Muscle layer of duodenum (tissue), 2 donors: ENCODE measurements at regions not wholly inside any gene's neighbourhood (a gene's known extent, or its start where the extent isn't known, plus 50 kb on each side); places are given as distances from the start of the nearest gene placed in this dataset.

Experiments used
- H3K27ac ChIP-seq: one replicate; pipeline ENCODE4 v1.7.0; 2013; ENCODE audit warnings: mild to moderate bottlenecking, low read length
- H3K27me3 ChIP-seq: one replicate; pipeline ENCODE4 v1.7.0; 2013; ENCODE audit warnings: low read depth, mild to moderate bottlenecking, control low read depth, low read length
- H3K36me3 ChIP-seq, 2 donors: one replicate each; pipeline ENCODE4 v1.7.0; 2013; ENCODE audit warnings: low read length in 2 of 2, control low read depth in 1 of 2, mild to moderate bottlenecking in 1 of 2; ENCODE audit not compliant: insufficient read depth in 2 of 2, control insufficient read depth in 1 of 2
- H3K4me1 ChIP-seq, 2 donors: one replicate each; pipeline ENCODE4 v1.7.0; 2013; ENCODE audit warnings: low read length in 2 of 2, mild to moderate bottlenecking in 2 of 2, control low read depth in 1 of 2, moderate library complexity in 1 of 2; ENCODE audit not compliant: insufficient read depth in 2 of 2, control insufficient read depth in 1 of 2
- H3K4me3 ChIP-seq, 2 donors: one replicate each; pipeline ENCODE4 v1.7.0; 2013; ENCODE audit warnings: low read length in 2 of 2, low read depth in 1 of 2, mild to moderate bottlenecking in 1 of 2
- H3K9me3 ChIP-seq, 2 donors: one replicate each; pipeline ENCODE4 v1.7.0; 2013; ENCODE audit warnings: low read length in 2 of 2, control low read depth in 1 of 2, mild to moderate bottlenecking in 1 of 2; ENCODE audit not compliant: control insufficient read depth in 1 of 2
- donor health status: healthy.

GRCh38 chr1:94719926-94720793 is 100.0 kb upstream of the SLC44A3 start:
- Histone ChIP-seq H3K4me3 (no peak overlapping the region), H3K27me3 (no peaks in the 10 kb centered on the region), H3K27ac (no peak overlapping the region), H3K36me3 (no peaks in the 10 kb centered on the region), H3K4me1 (no peaks in the 10 kb centered on the region), H3K9me3 (no peaks in the 10 kb centered on the region)

GRCh38 chr1:94716965-94717364 is 103.2 kb upstream of the SLC44A3 start:
- H3K27me3 ChIP-seq, result no peaks in the 10 kb centered on the region
- H3K4me3 ChIP-seq, result no peak overlapping the region
- no peaks in the 10 kb centered on the region for H3K36me3 ChIP-seq
- H3K27ac ChIP-seq, result no peak overlapping the region
- no peaks in the 10 kb centered on the region for H3K9me3 ChIP-seq
- H3K4me1 ChIP-seq, result peaks cover 0 to 3% of the 10 kb centered on the region in 2 donors

DNA sequence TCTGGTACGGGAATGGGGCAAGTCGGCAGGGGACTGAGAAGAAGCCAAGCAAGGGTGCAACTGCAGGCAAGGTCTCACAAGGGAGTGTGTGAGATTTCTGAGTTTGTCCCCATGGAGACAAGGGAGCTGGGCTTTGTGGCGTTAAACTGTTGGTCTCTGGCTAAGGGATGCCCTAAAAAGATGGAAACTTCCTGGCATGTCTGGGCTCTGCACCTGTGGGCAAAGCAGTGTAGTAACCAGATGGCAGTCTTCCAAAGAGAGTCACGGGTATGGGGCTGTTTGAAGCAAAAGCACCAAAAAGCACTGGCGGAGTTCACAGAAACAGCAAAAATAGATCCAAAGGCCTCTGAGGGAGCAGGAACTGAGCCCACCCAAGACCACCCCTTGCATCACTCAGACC is 104.8 kb upstream of the SLC44A3 start:
- Histone ChIP-seq H3K9me3 (no peaks in the 10 kb centered on the region), H3K36me3 (no peaks in the 10 kb centered on the region), H3K27ac (no peak overlapping the region), H3K4me1 (peaks cover 0 to 3% of the 10 kb centered on the region in 2 donors), H3K27me3 (no peaks in the 10 kb centered on the region), H3K4me3 (no peak overlapping the region)

GRCh38 chr1:94714552-94714951 is 105.6 kb upstream of the SLC44A3 start:
- peak overlapping the region; percentile 64 for H3K27ac ChIP-seq
- H3K4me1 ChIP-seq, result peaks cover 0 to 3% of the 10 kb centered on the region in 2 donors

DNA sequence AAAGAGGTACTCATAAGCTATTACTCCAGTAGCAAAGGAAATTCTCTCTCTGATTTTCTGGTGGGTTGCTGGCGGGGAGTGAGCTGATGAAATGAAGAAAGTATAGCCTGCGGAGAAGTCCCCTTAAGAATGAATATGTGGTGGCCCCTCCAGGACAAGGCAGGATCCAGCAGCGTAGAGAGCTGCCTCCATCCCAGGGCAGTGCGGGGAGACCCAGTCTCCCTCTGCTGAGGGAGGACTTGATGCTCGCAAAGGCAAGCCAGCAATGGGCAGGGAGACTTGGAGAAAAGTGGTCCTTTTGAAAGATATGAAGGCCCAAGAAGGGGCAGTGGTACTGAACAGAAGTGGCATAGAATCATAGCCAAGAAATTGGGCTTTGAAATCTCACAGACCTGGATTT is 106.0 kb upstream of the SLC44A3 start:
- Histone ChIP-seq H3K36me3 (no peaks in the 10 kb centered on the region), H3K27me3 (no peaks in the 10 kb centered on the region), H3K4me1 (peaks cover 0 to 3% of the 10 kb centered on the region in 2 donors), H3K4me3 (no peak overlapping the region), H3K9me3 (no peaks in the 10 kb centered on the region), H3K27ac (peak overlapping the region; percentile 64)

More at GRCh38 chr1:94714552-94714951, 105.6 kb upstream of the SLC44A3 start:
- H3K4me3 ChIP-seq, result no peak overlapping the region
- H3K9me3 ChIP-seq, result no peaks in the 10 kb centered on the region
- no peaks in the 10 kb centered on the region for H3K36me3 ChIP-seq
- no peaks in the 10 kb centered on the region for H3K27me3 ChIP-seq

- Histone ChIP-seq H3K27ac (peak overlapping the region; percentile 64), H3K9me3 (no peaks in the 10 kb centered on the region), H3K36me3 (no peaks in the 10 kb centered on the region), H3K4me1 (peaks cover 0 to 3% of the 10 kb centered on the region in 2 donors), H3K4me3 (no peak overlapping the region), H3K27me3 (no peaks in the 10 kb centered on the region)
These were observed 106.5 kb upstream of the SLC44A3 start for GRCh38 chr1:94713472-94714141.

DNA sequence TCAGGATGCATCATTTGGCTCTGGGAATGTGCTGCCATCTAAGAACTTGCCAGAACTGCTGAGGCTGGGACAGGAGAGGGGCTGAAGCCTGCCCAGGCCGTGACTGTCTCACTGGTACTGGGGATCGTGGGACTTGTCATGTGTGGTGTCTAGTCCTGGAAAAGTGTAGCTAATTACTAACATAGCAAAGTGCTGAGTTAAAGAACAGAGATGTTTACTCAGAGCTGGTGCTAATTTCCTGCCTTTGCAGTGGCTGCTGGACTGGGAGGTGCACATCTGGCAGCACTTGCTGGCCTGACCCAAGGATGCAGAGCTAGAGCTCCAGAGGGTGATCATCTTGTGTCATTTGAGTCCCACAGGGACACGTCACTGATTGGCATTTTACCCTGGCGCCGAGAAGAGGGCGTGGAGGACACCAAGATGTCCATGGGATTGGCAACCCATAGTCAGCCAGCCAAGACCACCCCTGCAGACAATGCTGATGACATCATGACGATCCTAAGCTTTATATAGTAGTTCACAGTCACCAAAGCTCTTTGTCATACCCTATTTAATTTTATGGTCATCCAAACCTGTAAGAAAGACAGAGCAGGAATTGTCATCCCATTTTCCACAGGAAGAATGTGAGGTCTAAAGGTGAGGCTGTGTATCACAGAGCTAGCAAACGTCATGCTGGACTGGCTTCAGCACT is 110.1 kb upstream of the SLC44A3 start:
- no peak overlapping the region for H3K4me3 ChIP-seq
- H3K9me3 ChIP-seq, result no peaks in the 10 kb centered on the region
- H3K27me3 ChIP-seq, result no peaks in the 10 kb centered on the region
- no peak overlapping the region for H3K27ac ChIP-seq
- H3K4me1 ChIP-seq, result peaks cover 0 to 3% of the 10 kb centered on the region in 2 donors
- H3K36me3 ChIP-seq, result no peaks in the 10 kb centered on the region

DNA sequence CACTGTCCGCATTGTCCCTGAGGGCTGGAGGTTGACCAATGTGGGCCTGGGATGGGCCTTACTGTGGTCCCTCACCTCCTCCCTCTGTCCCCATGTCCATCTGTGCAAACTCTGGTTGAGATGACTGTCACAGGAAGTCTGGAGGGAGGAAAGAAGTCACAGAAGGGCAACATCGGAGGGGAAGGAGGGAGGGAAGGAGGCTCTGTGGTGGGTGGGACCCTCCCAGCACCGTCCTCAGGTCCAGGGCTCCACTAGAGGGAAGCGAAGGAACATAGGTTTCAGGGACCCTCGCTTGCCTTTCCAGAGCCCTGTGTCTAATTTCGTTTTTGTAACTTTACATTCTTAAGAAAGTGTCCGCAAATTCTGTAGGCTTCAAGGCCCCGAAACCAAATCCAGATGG is 111.3 kb upstream of the SLC44A3 start:
- no peaks in the 10 kb centered on the region for H3K4me1 ChIP-seq
- no peak overlapping the region for H3K4me3 ChIP-seq
- H3K27ac ChIP-seq, result no peak overlapping the region
- H3K9me3 ChIP-seq, result no peaks in the 10 kb centered on the region
- H3K27me3 ChIP-seq, result no peaks in the 10 kb centered on the region
- no peaks in the 10 kb centered on the region for H3K36me3 ChIP-seq

DNA sequence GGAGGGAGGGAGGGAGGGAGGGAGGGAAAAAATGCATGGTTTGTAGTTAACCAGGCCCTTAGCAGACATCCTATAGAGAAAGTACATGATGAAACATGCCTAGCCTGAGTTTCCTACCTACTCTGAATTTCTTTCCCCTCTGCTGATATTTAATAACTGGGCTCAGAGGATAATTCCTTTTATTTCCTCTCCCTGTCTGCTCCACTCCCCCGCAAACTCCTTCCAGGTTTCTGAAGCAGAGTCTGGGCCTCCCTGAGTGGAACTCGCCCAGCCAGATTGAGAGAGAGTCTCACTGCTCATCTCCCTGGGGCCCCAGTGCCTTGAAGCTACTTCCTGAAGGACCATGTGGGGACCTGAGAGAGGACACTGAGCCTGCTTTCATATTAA is 111.9 kb upstream of the SLC44A3 start:
- H3K27me3 ChIP-seq, result no peaks in the 10 kb centered on the region
- no peaks in the 10 kb centered on the region for H3K4me1 ChIP-seq
- H3K9me3 ChIP-seq, result no peaks in the 10 kb centered on the region
- H3K36me3 ChIP-seq, result no peaks in the 10 kb centered on the region
- no peak overlapping the region for H3K27ac ChIP-seq
- H3K4me3 ChIP-seq, result no peak overlapping the region

DNA sequence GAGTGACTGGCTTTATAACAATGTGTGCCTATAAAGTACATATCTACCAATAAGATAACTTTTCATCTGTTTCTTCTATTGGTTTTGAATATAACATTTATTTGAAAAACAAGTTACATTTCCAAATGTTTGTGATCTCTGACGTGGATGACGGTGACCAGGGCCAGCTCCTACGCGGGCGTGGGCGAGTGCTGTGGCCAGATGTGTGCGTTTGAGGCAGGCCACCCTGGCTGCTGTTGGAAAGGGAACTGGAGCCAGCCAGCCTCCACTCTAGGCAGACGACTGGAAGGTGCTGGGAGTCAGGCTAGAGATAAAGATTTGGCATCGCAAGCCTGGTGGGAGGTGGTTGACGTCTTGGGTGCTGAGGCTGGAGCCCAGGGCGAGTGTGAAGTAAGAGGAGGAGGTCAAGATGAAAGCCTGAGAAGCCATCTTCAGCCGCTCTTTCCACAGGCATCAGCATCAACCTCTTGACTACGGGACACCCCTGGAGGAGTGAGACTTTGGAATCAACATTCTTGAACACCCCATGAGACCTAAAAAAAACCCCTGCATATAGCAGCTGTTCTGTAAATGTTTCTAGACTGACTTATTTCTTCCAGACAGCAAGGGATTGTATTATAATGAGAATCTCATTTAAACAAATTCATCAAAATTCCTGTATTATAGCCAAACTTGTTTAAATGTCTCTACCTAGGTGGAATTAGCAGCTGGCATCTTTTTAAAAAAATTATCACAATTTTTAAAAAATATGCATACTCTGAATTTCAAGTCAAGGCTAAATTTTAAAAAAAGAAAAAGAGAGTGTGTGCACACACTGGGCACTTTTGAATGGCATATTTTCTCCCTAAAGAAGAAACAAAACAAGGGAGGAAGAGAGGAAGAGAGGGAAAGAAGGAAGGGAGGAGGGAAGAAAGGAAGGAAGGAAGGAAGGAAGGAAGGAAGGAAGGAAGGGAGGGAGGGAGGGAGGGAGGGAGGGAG is 112.5 kb upstream of the SLC44A3 start:
- no peaks in the 10 kb centered on the region for H3K9me3 ChIP-seq
- H3K36me3 ChIP-seq, result no peaks in the 10 kb centered on the region
- no peak overlapping the region for H3K27ac ChIP-seq
- H3K27me3 ChIP-seq, result no peaks in the 10 kb centered on the region
- no peaks in the 10 kb centered on the region for H3K4me1 ChIP-seq
- no peak overlapping the region for H3K4me3 ChIP-seq
